Right forelimb (tissue), 1 donor: ENCODE measurements at regions not wholly inside any gene's neighbourhood (a gene's known extent, or its start where the extent isn't known, plus 50 kb on each side); places are given as distances from the start of the nearest gene placed in this dataset.
"Not testable (repeated sequence)": the region's sequence is repeated elsewhere in the genome, so short reads cannot be mapped to it uniquely, and the experiment has no call there.

Source experiments
- DNase-seq: peaks from one replicate; pipeline ENCODE4 v3.0.0-alpha.2; 2018

DNA sequence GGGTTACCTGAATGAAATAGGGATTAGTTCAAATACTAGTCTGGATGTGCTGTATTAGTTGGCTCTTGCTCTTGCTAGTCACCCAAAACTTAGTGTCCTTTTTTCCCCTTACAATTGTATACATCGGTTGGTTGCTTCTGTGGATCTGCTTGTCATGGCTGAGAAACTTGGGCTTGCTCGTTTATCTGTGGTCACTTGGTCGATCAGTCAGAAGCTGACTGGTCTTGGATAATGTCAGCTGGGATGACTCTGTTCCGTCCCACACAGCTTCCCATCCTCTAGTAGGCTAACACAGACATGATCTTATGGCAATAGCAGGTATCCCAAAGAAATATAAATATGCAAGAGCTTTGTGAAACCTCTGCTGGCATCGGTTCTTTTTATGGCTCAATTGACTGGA, 807.4 kb downstream of the MAT2B start:
- DNase-seq: no peak

DNA sequence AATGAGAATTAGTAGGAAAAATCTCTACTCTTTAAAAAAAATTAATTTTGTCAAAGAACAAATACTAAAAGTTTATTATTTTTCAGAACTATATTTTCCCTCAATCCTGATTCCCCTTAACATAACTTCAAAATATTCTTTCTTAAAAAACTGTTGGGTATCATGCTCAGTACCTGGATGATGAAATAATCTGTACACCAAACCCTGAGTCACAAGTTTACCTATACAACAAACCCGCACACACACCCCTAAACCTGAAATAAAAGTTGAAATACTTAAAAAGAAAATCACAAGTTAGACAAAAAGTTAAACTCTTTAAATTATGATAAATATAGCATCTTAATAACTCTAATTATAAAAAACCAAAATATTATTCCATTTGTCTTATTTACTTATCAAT, 812.3 kb downstream of the MAT2B start:
- DNase-seq: no peak

DNA sequence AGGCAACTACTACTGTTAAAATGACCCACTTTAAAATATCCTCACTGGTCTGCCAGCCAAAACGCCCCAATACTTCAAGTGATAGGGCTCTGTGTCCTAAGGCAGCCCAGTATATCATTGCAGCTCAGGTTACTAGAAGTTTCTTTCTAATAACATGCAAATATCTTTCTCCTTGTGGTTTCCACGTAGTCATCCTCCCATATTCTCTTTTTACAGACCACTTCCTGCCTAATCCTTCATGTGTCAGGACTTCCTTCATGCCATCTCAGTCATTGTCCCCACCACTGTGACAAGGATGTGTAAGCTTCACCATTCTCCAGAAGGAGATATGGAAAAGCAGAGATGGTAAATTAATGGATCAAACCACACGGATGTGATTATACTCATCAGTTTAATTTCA, 813.7 kb downstream of the MAT2B start:
- no peak for DNase-seq

DNA sequence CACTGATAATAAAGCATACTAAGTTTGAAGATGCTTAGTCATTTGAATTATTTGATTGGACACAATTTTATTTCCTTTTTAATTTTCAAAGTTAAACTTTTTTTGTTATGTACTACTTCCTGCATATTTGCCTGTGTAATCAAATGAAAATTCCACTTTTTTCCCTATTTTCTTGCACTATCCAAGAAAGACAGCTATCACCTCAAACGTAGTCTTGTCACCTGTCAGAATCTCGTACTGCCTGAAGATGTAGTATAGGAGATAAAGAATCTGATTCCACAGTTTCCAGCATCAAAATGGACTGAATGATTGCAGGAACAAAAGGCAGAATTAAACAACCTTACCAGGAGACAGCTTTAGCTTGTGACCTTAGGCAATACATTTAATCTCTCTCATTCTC, 818.8 kb downstream of the MAT2B start:
- no peak for DNase-seq

DNA sequence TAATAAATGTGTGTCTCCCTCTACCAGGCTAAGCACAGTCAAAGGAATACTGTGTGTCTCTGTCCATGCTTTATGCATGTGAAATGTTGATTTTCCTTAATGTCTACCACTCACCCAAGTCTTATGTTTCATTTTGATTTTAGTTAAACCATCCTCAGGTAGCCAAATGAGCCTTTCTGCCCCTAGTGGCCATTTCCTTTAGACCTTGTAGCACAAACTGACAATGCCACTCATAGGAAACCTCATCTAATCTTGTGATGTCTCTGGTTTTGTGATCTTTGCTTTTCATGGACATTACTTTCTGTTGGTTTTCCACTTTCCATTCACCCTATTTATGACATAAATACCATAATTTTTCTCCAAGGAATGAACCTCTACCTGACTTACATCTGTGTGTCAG, 820.8 kb downstream of the MAT2B start:
- DNase-seq: no peak

DNA sequence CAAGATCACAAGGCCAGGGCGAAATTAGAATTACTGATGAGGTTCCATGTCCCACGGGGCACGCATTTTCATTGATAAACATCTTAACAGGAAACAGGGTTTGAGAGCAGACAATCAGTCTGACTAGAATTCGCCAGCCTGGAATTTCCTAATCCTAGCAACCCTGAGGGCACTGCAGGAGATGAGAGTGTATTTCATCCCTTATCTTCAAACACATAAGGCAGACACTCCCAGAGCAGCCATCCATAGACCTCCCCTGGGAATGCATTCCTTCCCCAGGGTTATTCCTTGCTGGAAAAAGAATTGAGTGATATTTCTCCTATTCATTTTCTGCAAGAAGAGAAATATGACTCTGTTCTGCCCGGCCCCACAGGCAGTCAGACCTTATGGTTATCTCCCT, 821.7 kb downstream of the MAT2B start:
- DNase-seq: not testable (repeated sequence)

DNA sequence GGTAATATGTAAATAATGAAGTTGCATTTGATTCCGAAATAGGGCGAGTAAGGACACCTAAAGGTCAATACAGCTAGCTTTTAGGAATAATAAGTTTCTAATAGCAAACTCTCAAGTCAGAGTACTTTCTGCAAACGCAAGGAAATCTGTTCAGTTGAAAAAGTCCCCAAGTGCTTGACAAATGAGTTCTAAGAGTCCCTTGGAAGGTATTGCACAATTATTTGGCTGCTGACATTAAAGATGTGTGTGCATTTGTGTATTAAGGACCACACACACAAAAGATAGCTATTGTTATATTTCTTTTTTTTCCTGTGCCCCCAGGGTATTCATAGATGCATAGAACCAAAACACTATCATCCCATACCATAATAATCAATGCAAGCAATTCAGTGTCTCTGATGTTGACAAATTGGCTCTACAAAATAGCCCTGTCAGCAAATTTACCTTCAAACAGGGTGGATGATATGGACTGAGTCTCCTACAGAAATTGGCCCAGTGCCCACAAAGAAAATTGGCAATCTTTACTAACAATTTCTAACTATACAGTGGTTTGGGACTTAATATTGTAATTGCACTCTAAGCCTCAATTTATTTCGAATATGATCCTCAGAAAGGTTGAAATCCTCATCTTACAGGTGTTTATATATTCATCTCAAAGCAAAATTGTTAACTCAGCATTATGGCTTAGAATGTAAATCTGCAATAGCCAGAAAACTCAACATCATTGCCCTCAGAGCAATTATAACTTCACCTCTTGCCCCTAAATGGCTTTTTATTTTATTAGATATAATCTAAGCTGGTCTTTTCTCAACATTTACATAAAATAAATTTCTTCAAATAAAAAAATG, 827.2 kb downstream of the MAT2B start:
- DNase-seq: no peak

DNA sequence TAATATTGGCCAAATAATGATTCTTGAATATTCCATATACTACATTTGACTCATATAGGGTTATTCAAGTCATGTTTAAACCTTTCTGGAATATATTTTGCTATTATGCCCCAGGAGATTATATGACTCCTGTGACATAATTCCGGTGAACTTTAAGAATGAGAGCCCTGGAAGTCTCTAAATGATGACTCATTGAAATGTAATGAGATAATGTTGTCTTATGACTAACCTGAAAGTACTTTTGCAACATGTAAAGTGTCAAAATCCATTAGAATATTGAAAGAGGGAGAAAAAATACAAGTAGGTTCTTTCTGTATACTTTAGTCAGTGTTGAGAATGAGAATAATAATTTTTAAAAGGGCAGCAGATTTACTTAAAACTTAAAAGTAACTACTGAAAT, 830.4 kb downstream of the MAT2B start:
- no peak for DNase-seq

DNA sequence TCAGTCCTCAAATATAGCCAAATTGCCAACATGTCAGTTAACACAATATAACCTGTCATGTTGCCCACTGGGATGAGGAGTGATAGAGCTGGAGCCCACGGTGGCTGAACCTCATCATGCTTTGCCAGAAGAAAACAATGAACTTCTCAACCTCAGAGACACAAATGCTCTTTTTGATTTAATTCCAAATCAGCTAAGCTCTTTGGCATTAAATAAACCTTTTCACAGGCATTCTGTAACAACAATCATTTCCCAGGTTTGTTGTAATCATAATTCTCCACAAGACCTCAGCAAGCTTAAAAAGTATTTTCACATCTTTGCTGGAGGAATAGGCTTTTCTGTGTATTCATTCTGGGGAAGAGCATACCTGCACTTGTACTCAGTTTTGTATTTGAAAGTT, 830.9 kb downstream of the MAT2B start:
- no peak for DNase-seq

DNA sequence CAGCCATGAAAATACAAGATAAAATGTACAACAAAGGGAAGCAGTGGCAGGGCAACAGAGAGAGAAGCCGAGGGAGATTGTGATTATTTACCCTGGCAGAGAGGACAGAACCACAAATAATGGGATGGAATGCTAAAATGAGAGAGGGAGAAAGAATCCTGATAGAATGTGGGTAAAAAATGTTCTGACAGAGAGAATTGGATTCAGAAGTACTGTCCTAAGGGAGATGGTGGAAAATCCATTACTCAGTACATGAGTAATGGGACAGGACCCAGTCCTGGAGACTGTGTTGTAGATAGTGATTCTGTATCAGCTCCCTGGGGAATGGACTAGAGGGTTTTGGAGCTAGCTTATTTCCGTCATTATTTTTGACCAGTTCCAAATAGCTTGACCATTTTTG, 831.5 kb downstream of the MAT2B start:
- no peak for DNase-seq

DNA sequence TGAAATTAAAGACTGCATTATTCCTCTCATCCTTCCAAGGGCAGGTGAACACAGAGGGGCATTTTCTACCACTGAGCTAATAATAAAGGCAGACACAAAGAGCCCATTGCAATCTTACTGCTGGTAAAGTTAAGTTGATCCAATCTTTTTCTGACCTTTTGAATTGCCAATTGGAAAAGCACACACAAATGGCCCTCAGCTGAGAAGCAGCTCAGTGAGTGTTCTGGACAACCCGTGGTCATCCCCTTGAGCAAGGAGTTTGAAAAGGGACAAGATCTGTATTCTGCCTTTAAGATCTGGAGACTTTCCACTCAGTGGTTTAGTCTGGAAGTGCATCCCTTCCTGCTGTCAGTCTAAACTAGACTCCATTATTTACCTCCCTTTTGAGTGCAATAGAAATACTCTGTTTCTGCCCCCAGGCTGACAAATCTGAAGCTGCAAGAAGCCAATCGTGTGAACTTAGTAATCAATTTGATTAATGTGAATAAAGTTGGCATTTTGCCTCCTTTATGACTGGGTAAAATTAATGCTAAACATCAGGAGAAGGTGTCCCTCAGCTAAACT, 835.7 kb downstream of the MAT2B start:
- DNase-seq: no peak

DNA sequence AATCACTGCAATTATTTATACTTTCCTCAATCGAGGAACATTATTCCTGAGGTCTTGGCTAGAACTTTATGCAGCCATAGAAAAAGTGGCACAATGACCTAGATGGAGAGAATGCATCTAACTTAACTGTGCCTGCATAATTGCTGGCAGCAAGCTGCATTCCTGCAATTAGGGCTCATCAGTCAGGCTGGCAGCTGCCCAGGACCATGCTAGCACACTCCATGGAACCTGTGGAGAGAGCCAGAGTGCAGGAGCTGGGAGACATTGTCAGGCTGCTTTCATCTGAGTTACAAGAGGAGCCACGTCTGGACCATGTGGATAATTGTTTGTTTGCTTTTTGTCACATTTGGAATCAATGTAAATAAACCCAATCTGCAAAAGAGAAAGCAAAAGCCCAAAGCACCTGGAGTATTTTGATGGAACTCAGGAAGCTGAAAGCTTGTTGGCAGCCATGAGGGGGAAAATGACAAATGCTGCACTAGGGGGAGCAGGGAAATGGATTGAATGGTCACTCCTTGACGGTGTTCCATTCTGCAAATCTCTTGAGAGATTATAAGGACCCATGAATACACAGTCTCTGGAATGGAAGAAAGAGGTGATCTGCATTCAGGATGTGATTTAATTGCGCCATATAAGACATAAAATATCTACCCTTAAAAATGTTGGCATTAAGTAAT, 839.9 kb downstream of the MAT2B start:
- DNase-seq: peak; percentile 45

DNA sequence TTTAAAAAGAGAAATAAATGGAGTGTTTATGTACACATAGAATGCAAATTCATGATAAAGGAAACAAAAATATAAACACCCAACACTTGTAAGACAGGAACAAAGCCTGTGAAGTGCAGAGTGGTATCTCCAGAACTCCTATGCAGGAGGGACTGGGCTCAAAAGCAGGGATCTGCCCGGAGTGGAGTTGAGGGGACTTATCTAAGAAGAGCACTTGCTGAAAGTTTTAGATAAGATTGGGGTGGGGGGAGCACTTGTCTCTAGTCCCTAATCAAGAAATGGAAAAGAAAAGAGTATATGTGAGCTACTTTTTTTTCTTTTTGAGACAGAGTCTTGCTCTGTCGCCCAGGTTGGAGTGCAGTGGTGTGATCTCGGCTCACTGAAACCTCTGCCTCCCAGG, 840.4 kb downstream of the MAT2B start:
- DNase-seq: no peak

DNA sequence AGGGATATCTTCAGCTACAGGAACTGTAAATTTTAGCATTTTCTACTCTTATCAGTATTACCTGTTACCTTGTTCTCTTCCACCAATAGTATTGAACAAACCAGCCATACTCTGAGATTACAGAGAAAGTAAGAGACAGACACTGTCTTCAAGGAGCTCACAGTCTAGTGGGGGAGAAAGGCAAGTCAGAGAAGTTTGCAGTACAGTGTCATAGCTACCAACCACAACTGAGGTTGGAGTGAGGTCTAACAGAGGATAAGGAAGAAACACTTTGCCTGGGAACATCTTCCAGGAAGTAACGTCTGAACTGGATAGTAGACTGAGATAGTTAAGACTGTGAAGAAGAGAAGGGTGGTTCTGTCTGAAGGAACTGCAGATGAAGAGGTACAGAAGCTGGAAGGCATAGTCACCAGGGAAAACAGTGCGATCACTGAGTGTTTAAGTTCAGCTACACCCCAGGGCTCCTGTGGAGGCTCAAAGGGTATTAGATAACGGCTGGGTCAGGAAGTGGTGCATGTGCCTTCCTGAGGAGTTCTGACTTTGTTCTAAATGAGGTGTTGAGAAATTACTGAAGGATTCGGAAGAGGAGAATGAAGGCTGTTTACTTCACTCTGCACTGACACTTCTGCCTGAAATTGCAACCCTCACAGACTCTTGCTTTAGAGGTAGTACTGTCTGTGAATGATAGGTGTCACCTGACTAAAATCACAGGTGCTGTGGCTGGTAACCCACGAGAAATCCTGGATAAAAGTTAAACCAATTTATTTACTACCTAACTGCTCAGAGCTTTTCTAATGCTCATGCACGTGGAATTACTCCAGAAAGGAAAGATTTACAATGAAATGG, 841.6 kb downstream of the MAT2B start:
- DNase-seq: no peak

DNA sequence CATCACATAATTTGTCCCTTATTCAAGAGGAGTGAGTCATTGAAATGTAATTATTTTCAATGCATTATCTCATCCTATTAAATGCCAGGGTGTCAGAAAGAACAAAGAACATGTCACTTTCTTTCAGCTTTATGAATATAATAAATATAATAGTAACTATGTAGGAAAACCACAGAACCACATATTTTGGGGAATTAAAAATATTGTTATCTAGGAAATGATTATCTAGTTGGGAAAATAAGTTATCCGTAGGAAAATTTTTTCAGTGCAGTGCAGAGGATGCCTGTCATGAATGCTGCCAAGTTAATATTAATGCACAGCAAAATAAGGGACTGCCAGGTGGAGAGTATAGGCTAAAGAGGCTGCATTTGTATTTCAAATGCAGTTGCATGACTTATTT, 844.8 kb downstream of the MAT2B start:
- DNase-seq: no peak

DNA sequence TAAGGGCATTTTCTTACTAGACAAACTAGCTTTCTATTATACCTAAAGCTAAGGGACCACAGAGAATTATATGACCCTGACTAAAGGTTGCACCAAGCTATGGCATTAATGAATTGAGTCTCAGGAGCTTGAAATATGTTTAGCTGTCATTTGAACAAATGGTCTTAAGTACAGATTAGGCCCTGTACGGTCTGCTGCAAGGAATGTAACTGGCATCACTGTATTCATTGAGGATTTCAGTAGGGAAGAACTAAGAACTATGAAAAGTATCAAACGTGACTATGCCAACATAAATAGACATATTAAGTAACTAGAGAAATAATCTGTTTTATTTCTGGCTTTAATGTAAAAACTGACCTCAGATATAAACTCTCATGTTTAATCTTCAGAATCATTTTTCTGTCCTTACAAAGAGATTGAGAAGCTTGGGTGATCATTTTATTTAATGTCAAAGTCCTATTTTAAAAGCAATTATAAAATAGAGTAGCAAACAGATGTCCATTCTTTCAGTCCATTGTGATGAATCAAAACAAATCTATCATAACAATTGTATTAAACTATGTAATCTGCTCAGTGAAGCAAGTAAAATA, 845.9 kb downstream of the MAT2B start:
- DNase-seq: no peak

DNA sequence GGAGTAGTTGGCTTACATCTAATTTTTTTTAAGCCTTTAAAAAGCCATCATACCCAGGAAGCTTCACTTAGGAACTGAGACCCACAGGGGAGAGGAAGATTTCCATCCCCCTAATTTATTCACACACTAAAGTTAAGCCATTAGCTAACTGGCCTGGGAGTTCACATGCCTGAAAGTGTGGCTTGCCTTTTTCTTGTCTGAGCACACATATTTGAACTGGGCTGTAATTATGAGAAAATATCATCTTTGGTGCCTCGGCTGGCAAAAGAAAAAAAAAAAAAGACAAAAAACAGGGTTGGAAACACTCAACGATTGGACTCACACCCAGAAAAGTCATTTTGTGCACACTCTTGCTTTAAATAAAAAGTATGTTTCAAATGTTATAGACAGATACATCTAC, 847.3 kb downstream of the MAT2B start:
- no peak for DNase-seq

DNA sequence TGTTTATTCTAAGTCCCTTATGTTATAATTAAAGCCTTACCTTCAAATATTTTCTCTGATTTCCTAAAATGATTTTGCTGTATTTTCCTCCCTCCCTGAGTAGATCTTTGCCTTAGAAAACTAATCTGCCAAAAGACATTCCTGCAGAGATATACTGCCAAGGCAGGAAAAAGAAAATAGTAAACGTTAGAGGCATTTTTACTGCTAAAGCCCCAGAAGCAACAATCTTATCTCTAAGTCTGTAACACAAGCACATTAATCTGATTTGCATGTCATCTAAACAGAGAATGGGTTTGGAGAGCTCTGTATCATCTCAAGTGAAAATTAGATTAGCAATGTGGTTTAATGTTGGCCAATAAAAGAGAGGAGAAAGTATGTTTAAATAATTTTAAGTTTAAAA, 847.7 kb downstream of the MAT2B start:
- DNase-seq: no peak

DNA sequence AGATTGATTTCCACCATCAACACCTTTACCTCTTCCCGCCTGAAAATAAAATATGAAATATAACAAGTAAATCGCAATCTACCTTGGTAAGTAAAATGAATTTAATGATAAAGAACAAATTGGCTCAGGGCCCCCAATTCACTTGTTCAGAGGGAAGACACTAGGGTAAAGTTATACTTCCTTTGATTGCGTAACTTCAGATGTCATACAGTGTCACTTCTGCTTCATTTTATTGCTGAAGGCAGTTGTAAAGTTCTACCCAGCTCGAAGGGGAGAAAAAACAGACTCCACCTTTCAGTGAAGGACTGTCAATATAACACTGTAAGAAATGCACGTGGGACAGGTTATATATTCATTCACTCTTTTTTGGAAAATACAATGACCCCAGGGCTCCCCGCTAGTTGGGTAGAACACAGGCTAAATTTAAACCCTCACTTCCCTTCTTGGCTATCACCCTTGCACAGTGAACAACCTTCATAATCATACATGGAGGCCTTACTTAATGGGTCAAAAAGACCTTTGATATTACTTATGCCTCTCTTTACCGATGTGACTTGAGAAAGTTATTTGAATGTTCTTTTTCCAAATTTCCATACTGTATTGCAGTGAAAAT, 848.8 kb downstream of the MAT2B start:
- DNase-seq: no peak

DNA sequence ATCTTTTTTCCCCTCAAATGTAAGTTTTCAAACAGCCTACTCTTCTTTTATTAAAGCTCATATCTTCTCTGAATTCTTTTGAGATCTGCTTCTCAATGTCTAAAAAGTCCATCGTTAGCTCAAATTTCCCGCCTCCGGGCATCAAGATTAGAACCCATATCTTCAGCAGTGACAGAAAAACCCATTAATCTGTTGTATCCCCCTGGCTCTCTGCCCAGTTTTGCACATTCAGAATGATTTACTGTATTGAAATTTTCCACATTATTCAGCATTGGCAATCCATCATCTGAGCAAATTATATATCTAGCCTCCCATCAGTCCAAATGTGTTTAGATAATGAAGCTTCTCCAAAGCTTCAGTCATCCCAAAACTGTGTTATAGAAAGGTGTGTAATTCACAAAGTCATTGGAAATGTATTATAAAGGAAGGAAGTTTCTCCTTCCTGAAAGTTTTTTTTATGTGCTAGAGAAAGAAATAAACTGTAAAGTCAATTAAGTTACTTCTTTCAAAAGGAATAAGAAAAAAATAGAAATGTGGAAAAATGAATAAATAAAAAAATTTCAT, 849.9 kb downstream of the MAT2B start:
- DNase-seq: no peak

DNA sequence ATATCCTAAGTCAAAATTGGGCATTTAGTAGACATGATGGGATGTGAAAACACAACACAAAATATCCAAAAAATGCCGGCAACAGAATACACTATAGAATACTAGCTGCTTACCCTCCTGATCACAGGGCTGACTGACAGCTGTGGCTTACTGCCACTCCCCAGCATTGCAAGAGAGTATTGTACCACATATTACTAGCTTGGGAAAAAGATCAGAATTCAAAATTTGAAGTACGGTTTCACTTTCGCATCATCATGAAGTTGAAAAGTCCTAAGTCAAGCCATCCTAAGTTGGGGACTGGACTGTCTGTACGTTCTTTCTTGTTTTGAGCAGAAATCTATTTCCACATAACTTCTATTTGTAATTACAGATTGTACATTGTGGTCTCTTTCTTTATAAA, 851.4 kb downstream of the MAT2B start:
- no peak for DNase-seq

DNA sequence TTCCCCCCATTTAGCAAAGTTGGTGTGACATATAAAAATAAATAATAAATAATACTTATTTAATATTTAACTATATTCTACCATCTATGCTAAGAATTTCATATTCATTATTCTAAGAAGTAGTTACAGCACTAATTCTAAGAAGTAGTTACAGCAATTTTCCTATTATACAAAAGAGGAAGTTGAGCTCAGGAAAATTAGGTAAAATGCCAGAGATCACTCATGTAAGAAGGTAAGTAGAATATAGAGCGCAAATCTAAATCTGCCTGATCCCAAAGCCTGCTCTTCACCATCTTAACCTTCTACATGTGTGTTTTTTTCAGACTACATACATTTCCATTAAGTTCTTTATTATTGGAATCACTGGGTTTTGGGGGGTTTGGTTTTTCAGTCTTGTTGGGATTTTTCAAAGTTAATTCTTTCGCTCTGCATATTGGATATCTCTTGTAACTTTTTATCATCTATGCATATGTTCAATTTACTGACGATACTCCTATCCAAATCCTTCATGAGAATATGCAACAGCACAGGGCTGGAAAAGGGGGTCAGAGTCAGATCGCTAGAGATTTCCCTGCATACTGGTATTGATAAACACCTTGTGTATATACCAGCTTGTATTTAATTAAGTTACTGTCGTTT, 852.1 kb downstream of the MAT2B start:
- DNase-seq: no peak
